ENCODE measurements at regions not wholly inside any gene's neighbourhood (a gene's known extent, or its start where the extent isn't known, plus 50 kb on each side); places are given as distances from the start of the nearest gene placed in this dataset.

GRCh38 chr12:111222027-111222414 is 146.9 kb downstream of the PHETA1 start:
- no peak for DNase-seq (ENCODE audit: low read depth)

DNA sequence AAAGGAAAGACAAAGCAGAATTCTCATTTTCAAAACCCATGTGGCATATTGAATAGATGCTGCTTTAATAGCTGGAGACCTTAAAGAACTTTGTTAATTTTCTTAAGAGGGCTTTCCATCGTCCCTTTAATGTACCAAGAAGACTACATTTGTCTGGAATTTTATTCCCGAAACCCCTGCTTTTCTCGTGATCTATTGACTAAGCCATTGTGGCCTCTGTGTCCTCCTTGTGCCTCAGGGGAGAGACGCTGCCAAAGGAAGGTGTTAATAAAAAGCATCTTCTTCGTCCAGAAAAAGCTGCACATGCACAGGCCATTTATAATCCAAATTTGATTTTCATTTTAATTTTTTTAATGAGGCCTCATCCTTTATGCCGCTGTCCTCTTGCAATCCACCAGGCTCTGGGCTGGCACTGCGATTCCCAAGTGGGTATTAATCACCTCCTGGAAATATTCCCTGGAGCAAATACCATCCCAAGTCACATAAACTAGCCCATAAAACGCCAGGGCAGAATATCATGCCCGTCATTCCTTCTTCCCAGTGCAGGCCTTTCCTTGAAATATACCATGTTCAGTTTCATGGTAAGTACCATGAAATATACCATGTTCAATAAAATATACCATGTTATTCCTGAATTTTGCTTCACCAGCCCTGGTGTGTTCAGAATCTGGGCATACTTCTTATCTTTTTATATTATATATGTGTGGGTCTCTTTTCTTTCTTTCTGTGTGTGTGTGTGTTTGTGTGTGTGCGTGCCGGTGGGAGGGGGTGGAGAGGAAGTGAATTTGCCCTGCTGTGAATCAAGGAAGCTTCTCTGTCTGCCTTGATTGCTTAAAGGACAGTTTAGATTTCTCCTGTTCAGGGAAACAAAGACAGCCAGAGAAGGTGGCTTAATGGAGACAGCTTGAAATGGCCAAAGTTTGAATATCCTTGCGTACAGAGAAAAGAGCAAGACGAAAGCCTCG is 147.6 kb downstream of the PHETA1 start:
- no peak for DNase-seq (ENCODE audit: low read depth)

DNA sequence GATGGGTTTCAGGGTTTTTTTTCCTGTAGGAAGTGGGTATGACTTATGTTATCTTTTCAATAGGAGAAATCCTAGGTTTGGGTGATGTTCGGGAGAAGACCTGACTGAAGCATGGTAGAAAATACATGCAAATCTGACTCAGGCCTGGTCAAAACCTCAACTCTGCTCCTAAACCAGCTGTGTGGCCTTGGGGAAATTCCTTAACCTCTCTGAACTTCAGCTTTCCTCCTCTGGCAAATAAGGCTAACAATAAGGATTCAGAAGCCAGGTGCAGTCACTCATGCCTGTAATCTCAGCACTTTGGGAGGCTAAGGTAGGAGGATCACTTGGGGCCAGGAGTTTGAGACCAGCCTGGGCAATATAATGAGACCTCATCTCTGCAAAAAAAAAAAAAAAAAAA is 148.5 kb downstream of the PHETA1 start:
- DNase-seq (ENCODE audit: low read depth) = no peak

- DNase-seq (ENCODE audit: low read depth) = no peak
These were observed 149.5 kb downstream of the PHETA1 start for GRCh38 chr12:111219440-111219839.

GRCh38 chr12:111218499-111218898 is 150.4 kb downstream of the PHETA1 start:
- no peak for DNase-seq (ENCODE audit: low read depth)

DNA sequence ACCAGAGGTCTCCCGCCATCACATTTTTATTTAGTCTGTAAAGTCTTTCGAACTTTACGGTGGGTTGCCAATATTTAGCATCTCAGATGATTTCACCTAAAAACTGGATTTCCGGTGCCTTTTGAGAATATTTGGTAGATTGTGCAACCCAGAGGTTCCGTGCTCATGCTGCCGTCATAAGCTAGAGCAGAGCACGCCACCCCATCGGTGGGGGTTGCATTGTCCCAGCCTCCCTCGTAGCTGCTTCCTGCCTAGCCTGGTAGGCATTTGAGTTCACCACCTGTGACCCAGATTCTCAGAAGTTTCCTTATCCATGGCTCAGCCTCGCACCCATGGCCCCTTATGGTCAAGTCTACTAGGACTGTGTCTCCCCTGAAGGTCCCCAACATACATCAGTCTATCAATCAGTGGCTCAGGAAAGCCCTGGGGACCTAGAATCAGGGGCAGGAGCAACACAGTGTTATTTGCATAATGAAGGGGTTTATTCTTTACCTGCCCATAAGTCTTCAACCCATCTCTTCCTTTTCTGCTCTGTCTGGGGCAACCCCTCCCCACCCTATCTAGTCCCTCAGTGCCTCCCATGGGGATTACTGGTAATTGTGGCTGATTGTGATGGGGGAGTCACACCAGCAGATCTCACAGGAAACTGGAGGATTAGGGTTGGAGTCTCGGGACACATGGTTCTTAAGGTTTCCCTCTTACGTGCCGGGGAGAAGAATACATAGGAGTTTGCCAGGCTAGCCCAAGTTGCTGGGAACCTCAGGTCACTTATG is 152.3 kb downstream of the PHETA1 start:
- DNase-seq (ENCODE audit: low read depth) = no peak

DNA sequence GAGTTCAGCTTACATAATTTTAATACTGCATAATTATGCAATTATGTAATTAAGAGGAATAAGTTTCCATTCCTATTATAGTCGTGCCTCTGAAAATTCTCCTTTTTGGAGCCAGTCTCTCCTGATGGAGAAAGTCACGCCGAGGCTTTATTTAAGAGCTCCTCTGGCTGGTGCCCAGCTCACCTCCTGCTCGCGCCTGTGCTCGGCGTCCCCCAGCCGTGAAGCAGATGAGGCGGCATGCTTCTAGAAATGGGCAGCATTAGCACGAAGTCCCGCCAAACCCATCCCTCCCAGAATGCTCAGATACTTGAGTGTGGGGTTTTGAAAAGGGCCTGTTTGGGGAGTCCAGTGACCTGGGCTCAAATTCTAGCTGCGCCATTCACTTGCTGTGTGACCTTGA is 153.0 kb downstream of the PHETA1 start:
- no peak for DNase-seq (ENCODE audit: low read depth)

DNA sequence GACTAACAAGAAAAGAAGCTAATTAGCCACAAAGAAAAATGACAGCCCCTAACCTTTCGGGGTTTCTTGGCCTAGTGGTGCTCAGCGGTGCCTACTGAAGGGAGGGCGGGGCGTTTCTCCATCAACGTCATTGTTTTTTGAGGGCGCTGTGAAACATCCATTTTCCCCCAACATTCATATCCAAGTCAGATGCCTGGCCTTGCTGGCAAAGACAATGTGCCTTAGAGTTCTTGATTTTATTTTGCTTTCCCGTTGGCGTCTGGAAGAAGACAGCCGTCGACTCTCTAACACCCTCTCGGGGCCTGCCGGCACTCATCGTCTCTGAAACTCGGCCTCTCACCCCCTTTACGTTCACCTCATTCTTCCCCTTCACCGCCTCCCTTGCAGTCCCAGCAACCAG is 154.5 kb downstream of the PHETA1 start:
- DNase-seq (ENCODE audit: low read depth) = no peak

- DNase-seq (ENCODE audit: low read depth) = no peak
These were observed 155.3 kb downstream of the PHETA1 start for GRCh38 chr12:111213561-111213960.

DNA sequence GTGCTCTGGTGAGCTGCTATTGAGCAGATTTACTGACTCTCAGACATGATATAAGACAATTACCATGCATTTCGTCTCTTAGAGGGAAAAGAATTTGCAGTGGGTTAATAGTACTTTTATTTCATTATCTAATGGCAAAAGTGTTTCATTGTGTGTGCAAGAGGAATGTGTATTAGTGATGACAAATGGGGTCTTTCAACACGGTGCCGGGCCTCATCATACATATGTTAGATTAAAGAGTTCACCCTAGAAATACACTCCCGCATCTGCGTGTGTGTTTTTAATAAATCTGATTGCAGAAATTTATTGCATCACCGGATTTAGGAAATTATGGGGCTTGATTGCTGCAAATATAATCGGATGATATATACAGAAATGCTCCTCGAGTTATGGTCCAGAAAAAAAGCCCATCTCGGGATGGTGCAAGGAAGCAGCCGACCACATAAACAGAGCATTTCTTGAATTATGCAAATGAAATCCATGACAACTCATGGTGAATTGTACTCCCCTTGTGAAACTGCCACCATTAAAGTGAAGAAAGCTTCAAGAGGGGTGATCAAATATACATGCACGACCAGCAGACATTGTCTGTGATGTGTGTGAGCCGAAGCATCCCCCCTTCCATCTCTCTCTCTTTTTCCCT is 156.0 kb downstream of the PHETA1 start:
- DNase-seq (ENCODE audit: low read depth) = no peak

GRCh38 chr12:111211910-111212757 is 156.8 kb downstream of the PHETA1 start:
- peak; percentile 3 for DNase-seq (ENCODE audit: low read depth)

DNA sequence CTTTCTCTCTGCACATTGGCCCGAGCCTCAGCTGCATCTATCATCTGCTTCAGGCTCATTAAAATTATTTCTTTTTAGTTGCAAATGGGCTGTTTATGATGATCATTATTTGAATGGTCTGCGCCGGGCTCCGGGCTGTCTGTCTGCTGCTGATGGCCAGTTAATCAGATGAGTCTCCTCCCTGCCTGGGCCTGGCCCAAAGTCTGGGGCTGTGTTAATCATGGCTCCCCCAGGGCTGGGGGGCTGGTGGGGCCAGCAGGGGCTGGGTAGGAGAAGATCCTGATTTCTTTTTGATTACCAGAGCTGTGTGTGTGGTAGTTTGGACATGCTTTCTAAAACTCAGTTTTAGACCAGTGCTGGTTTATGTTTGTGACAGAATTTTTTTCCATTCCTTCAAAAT is 159.1 kb downstream of the PHETA1 start:
- no peak for DNase-seq (ENCODE audit: low read depth)

GRCh38 chr12:111207761-111208160 is 161.1 kb downstream of the PHETA1 start:
- DNase-seq (ENCODE audit: low read depth) = no peak

DNA sequence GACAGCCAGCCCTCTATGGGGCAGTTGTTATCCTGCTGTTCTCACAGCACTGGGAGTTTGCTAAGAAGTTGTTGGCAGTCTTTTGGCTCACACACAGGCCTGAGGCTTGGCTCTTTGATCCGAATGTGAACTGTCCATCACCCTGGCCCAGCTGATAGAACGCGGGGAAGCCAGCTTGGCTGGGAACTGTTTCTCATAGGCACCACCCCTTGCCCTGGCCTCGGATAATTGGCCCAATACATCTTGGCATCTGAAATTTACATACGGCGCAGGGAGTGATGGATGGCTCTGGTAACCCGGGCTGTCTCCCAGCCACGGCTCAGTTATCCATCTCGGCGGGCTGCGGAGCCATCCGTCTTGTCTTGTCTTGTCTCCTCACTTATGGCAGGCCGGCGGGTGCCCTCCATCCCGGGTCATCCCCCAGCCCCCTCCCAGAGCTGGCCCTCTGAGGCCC is 164.1 kb downstream of the PHETA1 start:
- DNase-seq (ENCODE audit: low read depth) = no peak

- no peak for DNase-seq (ENCODE audit: low read depth)
These were observed 164.9 kb downstream of the PHETA1 start for GRCh38 chr12:111203969-111204368.

DNA sequence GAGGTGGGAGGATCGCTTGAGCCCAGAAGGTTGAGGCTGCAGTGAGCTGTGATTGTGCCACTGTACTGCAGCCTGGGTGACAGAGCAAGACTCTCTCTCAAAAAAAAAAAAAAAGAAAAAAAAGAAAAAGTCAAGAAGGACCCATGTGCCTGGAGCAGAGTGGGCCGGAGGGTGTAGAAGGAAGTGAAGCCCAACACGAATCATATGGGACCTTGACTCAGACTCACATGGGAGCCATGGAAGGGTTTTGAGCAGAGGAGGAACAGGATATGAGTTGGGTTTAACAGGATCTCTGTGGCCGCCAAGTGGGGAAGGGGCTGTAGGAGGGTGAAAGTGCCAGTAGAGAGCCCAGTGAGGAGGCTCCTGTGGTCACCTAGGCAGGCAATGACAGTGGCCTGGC is 165.4 kb downstream of the PHETA1 start:
- no peak for DNase-seq (ENCODE audit: low read depth)

GRCh38 chr12:111202237-111202915 is 166.5 kb downstream of the PHETA1 start:
- DNase-seq (ENCODE audit: low read depth) = no peak

DNA sequence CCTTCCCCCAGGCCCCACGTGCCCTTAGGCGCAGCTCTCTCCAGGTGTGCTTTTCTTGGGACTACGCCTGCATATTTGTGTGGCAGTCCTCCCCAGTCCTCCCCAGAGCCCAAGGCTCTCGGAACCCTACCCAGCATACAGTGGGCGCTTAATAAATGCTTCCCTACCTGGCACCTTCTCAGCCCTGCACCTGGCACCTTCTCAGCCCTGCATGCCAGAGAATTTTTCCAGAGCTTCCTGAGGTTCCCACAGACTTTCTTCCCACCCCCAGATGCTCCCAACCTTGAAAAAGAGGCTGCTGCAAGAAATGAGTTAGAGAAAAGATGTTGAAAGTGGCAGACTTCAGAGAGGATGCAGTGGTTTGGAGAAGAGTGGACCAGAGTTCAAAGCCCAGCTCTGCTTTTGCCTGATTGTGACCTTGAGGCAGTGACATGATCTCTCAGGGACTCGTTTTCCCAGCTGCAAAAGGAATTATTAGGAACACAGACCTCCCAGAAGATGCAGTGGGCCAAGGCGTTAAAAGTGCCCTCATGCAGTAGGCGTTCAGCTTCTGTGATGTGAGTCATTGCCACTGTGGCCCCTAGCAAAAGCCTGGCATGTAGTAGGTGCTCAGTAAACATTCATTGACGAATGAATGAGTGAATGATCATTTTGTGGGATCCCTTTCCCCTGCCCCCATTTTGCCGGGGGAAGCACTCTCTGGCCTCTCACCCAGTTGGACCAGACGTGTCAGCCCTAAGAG is 167.2 kb downstream of the PHETA1 start:
- no peak for DNase-seq (ENCODE audit: low read depth)

DNA sequence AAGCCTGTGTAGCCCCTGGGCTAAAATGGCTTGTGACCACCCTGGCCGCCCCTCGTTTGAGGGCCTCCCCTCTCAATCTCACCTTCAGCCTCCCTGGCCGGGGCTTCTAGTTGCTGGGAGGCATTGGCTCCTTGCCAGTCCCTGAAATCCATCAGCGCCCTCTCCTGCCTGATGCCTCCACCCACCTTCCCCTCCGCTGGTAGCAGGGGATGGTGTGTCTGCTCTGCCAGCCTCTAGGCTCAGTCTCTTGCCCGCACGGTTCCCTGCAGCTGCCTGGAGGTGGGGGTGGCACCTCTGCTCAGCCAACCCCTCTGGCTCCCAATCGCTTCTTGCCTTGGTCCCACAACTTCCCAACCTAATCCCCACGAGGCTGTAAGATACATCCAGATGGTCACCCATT is 167.9 kb downstream of the PHETA1 start:
- DNase-seq (ENCODE audit: low read depth) = no peak

DNA sequence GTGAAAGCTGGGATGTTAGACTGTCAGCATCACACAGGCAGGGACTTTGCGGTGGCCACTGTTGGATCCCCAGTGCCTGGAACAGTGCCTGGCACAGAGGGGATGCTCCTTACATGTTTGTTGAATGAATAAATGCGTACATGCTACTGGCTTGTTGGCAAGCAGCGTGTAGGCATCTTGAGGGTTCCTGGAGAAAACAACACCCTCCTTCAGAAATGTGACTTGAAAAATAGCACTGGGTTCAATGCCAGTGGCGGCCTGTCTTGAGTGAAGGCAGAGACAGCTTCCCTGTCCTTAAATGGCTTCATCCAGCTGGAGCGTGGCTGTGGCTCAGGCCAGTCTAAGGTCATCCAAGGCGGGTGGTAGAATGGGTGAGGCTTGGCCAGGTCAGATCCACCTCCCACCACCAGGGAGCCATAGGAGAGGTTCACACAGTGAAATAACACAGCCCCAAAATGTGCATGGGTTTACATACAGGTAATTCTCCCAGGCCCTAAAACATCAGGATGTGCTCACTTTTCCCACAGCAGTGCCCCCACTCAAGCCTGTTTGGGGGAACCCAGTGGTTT is 171.4 kb downstream of the PHETA1 start:
- no peak for DNase-seq (ENCODE audit: low read depth)

All from EH (cell line).